ENCODE measurements at regions not wholly inside any gene's neighbourhood (a gene's known extent, or its start where the extent isn't known, plus 50 kb on each side); places are given as distances from the start of the nearest gene placed in this dataset.

DNA sequence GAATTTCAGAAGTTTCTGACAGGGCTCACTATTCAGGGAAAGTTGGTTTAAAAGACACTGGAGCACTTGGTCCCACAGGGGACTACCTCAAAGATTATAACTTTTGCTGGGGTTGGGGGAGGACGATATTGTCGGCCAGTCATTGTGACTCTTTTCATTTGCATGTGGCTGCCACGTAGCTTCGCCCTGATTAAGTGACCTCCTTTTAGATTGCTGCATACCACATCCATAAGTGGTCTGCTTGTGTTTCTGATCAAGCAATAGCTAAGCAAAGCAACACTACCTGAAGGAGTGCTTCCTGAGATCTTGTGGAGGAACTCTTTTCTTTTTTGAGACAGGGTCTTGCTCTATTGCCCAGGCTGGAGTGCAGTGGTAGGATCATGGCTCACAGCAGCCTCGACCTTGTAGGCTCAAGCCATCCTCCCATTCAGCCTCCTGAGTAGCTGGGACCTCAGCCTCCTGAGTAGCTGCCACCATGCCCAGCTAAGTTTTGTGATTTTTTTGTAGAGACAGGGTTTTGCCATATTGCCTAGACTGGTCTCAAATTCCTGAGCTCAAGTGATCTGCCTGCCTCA lies 691.3 kb downstream of the EPM2A start:
- no peak for DNase-seq (ENCODE audit: low read depth)
- no peak for TF ChIP-seq CTCF (IDR thresholded peaks at IDR 0.05; ENCODE audit: insufficient read depth, low read depth, low read length)
- no peak overlapping the region for H3K4me3 ChIP-seq (ENCODE audit: low read depth, low read length)

GRCh38 chr6:145044641-145045246 lies 690.6 kb downstream of the EPM2A start:
- TF ChIP-seq CTCF (IDR thresholded peaks at IDR 0.05; ENCODE audit: insufficient read depth, low read depth, low read length): no peak
- H3K4me3 ChIP-seq (ENCODE audit: low read depth, low read length): no peak overlapping the region
- peak; percentile 35 for DNase-seq (ENCODE audit: low read depth)

DNA sequence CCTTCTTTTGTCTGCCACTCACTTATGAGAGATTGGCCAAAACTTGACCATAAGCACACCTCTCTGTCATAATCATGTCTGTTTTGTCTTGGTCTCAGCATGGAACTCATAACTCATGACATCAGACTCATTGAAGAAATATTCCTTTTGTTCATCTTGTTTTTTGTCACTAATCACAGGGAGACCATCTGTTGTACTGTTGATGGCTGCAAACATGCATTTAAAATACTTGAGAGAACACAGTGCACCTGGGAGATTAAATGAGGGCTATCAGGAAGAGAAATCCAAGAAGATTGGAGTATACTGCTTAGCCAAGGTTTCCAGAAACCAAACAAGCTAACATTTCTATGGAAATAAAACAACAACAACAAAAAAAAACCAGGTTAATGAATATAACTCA lies 689.7 kb downstream of the EPM2A start:
- no peak overlapping the region for H3K4me3 ChIP-seq (ENCODE audit: low read depth, low read length)
- no peak for DNase-seq (ENCODE audit: low read depth)
- TF ChIP-seq CTCF (IDR thresholded peaks at IDR 0.05; ENCODE audit: insufficient read depth, low read depth, low read length): no peak

GRCh38 chr6:145047891-145048290 lies 687.4 kb downstream of the EPM2A start:
- TF ChIP-seq CTCF (IDR thresholded peaks at IDR 0.05; ENCODE audit: insufficient read depth, low read depth, low read length): no peak
- H3K4me3 ChIP-seq (ENCODE audit: low read depth, low read length): no peak overlapping the region
- no peak for DNase-seq (ENCODE audit: low read depth)

DNA sequence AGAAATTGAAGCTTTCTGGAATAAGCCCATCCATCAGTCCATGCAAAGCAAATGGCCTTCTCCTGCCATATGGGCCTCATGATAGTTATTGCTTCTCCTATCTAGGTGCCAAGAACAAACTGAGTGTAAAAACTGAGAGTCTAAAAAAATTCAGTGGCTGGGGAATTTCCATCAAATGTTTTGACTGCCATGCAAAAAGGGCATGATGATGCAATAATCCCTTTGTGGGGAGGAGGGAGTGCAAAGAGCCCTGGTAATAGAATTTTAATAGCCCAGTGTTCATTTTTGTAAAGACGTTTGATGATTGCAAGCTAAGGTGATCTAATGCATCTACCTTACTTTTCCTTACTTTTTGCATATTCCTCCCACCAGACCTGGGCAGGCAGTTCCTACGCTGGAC lies 683.7 kb downstream of the EPM2A start:
- no peak for DNase-seq (ENCODE audit: low read depth)
- no peak overlapping the region for H3K4me3 ChIP-seq (ENCODE audit: low read depth, low read length)
- TF ChIP-seq CTCF (IDR thresholded peaks at IDR 0.05; ENCODE audit: insufficient read depth, low read depth, low read length): no peak

- DNase-seq (ENCODE audit: low read depth): no peak
- TF ChIP-seq CTCF (IDR thresholded peaks at IDR 0.05; ENCODE audit: insufficient read depth, low read depth, low read length): no peak
- H3K4me3 ChIP-seq (ENCODE audit: low read depth, low read length): no peak overlapping the region
These were observed 679.8 kb downstream of the EPM2A start for GRCh38 chr6:145055567-145055966.

- no peak for DNase-seq (ENCODE audit: low read depth)
- no peak overlapping the region for H3K4me3 ChIP-seq (ENCODE audit: low read depth, low read length)
- no peak for TF ChIP-seq CTCF (IDR thresholded peaks at IDR 0.05; ENCODE audit: insufficient read depth, low read depth, low read length)
These were observed 674.6 kb downstream of the EPM2A start for GRCh38 chr6:145060714-145061113.

Measured in fibroblast of villous mesenchyme (primary cell).